SK-N-SH treated with all-trans-retinoic acid at 6 μM for 48 hours (cell line): ENCODE measurements at regions not wholly inside any gene's neighbourhood (a gene's known extent, or its start where the extent isn't known, plus 50 kb on each side); places are given as distances from the start of the nearest gene placed in this dataset.

Experiments used
- ATAC-seq: fragments of 200-7000 bp; cut with Tn5 transposase; 3 replicates; pipeline ENCODE4 v1.9.1; 2020; ENCODE audit warnings: mild to moderate bottlenecking, moderate library complexity
- ARNTL ChIP-seq: fragments of 450-650 bp; formaldehyde crosslinking; IDR thresholded peaks from 2 replicates; pipeline ENCODE4 v1.5.0; 2020; ENCODE audit warnings: low read depth, mild to moderate bottlenecking, moderate library complexity, borderline replicate concordance
- BACH2 ChIP-seq: fragments of 250-450 bp; sonication (Bioruptor Pico); IDR thresholded peaks from 2 replicates; pipeline ENCODE4 v1.9.0; 2021; ENCODE audit warnings: mild to moderate bottlenecking, borderline replicate concordance
- CREB5 ChIP-seq: fragments of 250-450 bp; sonication (Bioruptor Pico); IDR thresholded peaks from 2 replicates; pipeline ENCODE4 v1.5.1; 2020; ENCODE audit warnings: low read depth, mild to moderate bottlenecking, moderate library complexity
- CSDC2 ChIP-seq: fragments of 250-450 bp; sonication (Bioruptor Pico); IDR thresholded peaks from 2 replicates; pipeline ENCODE4 v1.5.0; 2020; ENCODE audit warnings: mild to moderate bottlenecking, moderate library complexity
- CSRNP3 ChIP-seq: fragments of 250-450 bp; sonication (Bioruptor Pico); IDR thresholded peaks from 2 replicates; pipeline ENCODE4 v1.5.1; 2021; ENCODE audit warnings: mild to moderate bottlenecking, moderate library complexity
- ESRRG ChIP-seq: fragments of 250-450 bp; sonication (Bioruptor Pico); IDR thresholded peaks from 2 replicates; pipeline ENCODE4 v1.6.1; 2021; ENCODE audit warnings: mild to moderate bottlenecking
- GLIS3 ChIP-seq: fragments of 250-450 bp; sonication (Bioruptor Pico); IDR thresholded peaks from 2 replicates; pipeline ENCODE4 v1.5.0; 2020; ENCODE audit warnings: mild to moderate bottlenecking, moderate library complexity
- ISL1 ChIP-seq: fragments of 250-450 bp; sonication (Bioruptor Pico); IDR thresholded peaks from 2 replicates; pipeline ENCODE4 v2.1.2; 2022; ENCODE audit warnings: mild to moderate bottlenecking, moderate library complexity
- OSR1 ChIP-seq: fragments of 250-450 bp; sonication (Bioruptor Pico); IDR thresholded peaks from 2 replicates; pipeline ENCODE4 v1.8.0; 2022; ENCODE audit warnings: moderate library complexity, mild to moderate bottlenecking, inconsistent platforms
- PATZ1 ChIP-seq: fragments of 250-450 bp; sonication (Bioruptor Pico); IDR thresholded peaks from 2 replicates; pipeline ENCODE4 v1.8.0; 2020; ENCODE audit warnings: mild to moderate bottlenecking, moderate library complexity, borderline replicate concordance
- PPARA ChIP-seq: fragments of 250-450 bp; sonication (Bioruptor Pico); IDR thresholded peaks from 2 replicates; pipeline ENCODE4 v1.5.0; 2020; ENCODE audit warnings: mild to moderate bottlenecking, borderline replicate concordance
- RARB ChIP-seq: fragments of 250-450 bp; sonication (Bioruptor Pico); IDR thresholded peaks from 2 replicates; pipeline ENCODE4 v1.8.0; 2021; ENCODE audit warnings: mild to moderate bottlenecking, moderate library complexity
- SNAI2 ChIP-seq: fragments of 250-450 bp; sonication (Bioruptor Pico); IDR thresholded peaks from 2 replicates; pipeline ENCODE4 v1.5.0; 2020; ENCODE audit warnings: mild to moderate bottlenecking, moderate library complexity
- TCF4 ChIP-seq: fragments of 250-450 bp; sonication (Bioruptor Pico); IDR thresholded peaks from 2 replicates; pipeline ENCODE4 v1.8.0; 2021; ENCODE audit warnings: mild to moderate bottlenecking, moderate library complexity, borderline replicate concordance
- TOX ChIP-seq: fragments of 250-450 bp; sonication (Bioruptor Pico); IDR thresholded peaks from 2 replicates; pipeline ENCODE4 v1.8.0; 2021; ENCODE audit warnings: mild to moderate bottlenecking, moderate library complexity, borderline replicate concordance
- ZC3H10 ChIP-seq: fragments of 250-450 bp; sonication (Bioruptor Pico); IDR thresholded peaks from 2 replicates; pipeline ENCODE4 v1.5.1; 2021; ENCODE audit warnings: mild to moderate bottlenecking, moderate library complexity
- ZFP3 ChIP-seq: fragments of 250-450 bp; sonication (Bioruptor Pico); IDR thresholded peaks from 2 replicates; pipeline ENCODE4 v1.5.0; 2020; ENCODE audit warnings: mild to moderate bottlenecking, moderate library complexity
- ZFP30 ChIP-seq: fragments of 450-650 bp; formaldehyde crosslinking; IDR thresholded peaks from 2 replicates; pipeline ENCODE4 v1.5.0; 2022; ENCODE audit warnings: mild to moderate bottlenecking, moderate library complexity
- ZNF70 ChIP-seq: fragments of 450-650 bp; formaldehyde crosslinking; IDR thresholded peaks from 2 replicates; pipeline ENCODE4 v1.5.0; 2020; ENCODE audit warnings: mild to moderate bottlenecking, moderate library complexity
- ZNF8 ChIP-seq: fragments of 450-650 bp; formaldehyde crosslinking; IDR thresholded peaks from 2 replicates; pipeline ENCODE4 v1.5.0; 2020; ENCODE audit warnings: mild to moderate bottlenecking, moderate library complexity
- TF ChIP-seq, protein P1 (sequence below): fragments of 250-450 bp; sonication (Bioruptor Pico); IDR thresholded peaks from 2 replicates; pipeline ENCODE4 v1.8.0; 2021; ENCODE audit warnings: low read depth, mild to moderate bottlenecking, moderate library complexity, borderline replicate concordance
- TF ChIP-seq, protein P2 (sequence below): fragments of 250-450 bp; sonication (Bioruptor Pico); IDR thresholded peaks from 2 replicates; pipeline ENCODE4 v1.5.0; 2020; ENCODE audit warnings: mild to moderate bottlenecking, moderate library complexity

GRCh38 chr6:9057937-9058336 lies 622.6 kb upstream of the SLC35B3 start (continued):
- TF ChIP-seq, protein P1, sequence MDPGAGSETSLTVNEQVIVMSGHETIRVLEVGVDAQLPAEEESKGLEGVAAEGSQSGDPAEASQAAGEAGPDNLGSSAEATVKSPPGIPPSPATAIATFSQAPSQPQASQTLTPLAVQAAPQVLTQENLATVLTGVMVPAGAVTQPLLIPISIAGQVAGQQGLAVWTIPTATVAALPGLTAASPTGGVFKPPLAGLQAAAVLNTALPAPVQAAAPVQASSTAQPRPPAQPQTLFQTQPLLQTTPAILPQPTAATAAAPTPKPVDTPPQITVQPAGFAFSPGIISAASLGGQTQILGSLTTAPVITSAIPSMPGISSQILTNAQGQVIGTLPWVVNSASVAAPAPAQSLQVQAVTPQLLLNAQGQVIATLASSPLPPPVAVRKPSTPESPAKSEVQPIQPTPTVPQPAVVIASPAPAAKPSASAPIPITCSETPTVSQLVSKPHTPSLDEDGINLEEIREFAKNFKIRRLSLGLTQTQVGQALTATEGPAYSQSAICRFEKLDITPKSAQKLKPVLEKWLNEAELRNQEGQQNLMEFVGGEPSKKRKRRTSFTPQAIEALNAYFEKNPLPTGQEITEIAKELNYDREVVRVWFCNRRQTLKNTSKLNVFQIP, result no peak
- no peak for TF ChIP-seq ISL1 (CRISPR knock-in tag)
- TF ChIP-seq OSR1 (CRISPR knock-in tag), result no peak
- no peak for TF ChIP-seq ARNTL (CRISPR knock-in tag)
- no peak for TF ChIP-seq RARB (CRISPR knock-in tag)
- no peak for TF ChIP-seq CSRNP3 (CRISPR knock-in tag)

DNA sequence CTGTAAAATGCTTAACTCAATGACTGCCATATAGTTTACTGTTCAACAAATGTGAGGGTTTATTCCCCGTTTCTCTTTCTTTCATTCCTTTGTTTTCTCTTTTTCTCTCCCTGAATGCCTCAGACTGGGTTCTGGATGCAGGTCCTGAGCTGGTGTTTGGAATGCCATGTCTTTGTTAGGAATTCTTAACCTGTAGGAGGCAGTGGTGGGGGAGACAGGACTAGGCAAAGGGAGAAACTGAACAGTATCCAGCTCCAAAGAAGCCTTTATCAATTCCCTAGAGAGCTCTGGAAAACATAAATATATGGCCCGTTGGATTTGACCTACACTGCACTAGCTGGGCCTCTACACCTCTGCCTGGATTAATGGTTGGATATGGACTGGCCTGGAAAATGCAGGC lies 621.2 kb upstream of the SLC35B3 start:
- TF ChIP-seq CSDC2 (CRISPR knock-in tag) (no peak), ZFP3 (no peak), ZNF8 (CRISPR knock-in tag) (no peak), TCF4 (CRISPR knock-in tag) (no peak), ZC3H10 (CRISPR knock-in tag) (no peak), ISL1 (CRISPR knock-in tag) (no peak)
- TF ChIP-seq, protein P1, result no peak
- no peak for ATAC-seq

- ATAC-seq, result no peak
- TF ChIP-seq PPARA (no peak), TOX (CRISPR knock-in tag) (no peak), ZNF8 (CRISPR knock-in tag) (no peak), SNAI2 (CRISPR knock-in tag) (no peak), RARB (CRISPR knock-in tag) (no peak), ZFP30 (CRISPR knock-in tag) (no peak), GLIS3 (CRISPR knock-in tag) (no peak), ZNF70 (CRISPR knock-in tag) (no peak), BACH2 (CRISPR knock-in tag) (no peak), ARNTL (CRISPR knock-in tag) (no peak), PATZ1 (CRISPR knock-in tag) (no peak), ESRRG (CRISPR knock-in tag) (no peak), CREB5 (CRISPR knock-in tag) (no peak)
- TF ChIP-seq, protein P1, result no peak
- TF ChIP-seq, protein P2, sequence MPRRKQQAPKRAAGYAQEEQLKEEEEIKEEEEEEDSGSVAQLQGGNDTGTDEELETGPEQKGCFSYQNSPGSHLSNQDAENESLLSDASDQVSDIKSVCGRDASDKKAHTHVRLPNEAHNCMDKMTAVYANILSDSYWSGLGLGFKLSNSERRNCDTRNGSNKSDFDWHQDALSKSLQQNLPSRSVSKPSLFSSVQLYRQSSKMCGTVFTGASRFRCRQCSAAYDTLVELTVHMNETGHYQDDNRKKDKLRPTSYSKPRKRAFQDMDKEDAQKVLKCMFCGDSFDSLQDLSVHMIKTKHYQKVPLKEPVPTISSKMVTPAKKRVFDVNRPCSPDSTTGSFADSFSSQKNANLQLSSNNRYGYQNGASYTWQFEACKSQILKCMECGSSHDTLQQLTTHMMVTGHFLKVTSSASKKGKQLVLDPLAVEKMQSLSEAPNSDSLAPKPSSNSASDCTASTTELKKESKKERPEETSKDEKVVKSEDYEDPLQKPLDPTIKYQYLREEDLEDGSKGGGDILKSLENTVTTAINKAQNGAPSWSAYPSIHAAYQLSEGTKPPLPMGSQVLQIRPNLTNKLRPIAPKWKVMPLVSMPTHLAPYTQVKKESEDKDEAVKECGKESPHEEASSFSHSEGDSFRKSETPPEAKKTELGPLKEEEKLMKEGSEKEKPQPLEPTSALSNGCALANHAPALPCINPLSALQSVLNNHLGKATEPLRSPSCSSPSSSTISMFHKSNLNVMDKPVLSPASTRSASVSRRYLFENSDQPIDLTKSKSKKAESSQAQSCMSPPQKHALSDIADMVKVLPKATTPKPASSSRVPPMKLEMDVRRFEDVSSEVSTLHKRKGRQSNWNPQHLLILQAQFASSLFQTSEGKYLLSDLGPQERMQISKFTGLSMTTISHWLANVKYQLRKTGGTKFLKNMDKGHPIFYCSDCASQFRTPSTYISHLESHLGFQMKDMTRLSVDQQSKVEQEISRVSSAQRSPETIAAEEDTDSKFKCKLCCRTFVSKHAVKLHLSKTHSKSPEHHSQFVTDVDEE (CRISPR knock-in tag), result no peak
- TF ChIP-seq, all 23 proteins: peak for 0
Observed at GRCh38 chr6:9044426-9044825, 609.1 kb upstream of the SLC35B3 start.
